T-helper 1 cell (primary cell): ENCODE measurements at regions not wholly inside any gene's neighbourhood (a gene's known extent, or its start where the extent isn't known, plus 50 kb on each side); places are given as distances from the start of the nearest gene placed in this dataset.
"Not testable (repeated sequence)": the region's sequence is repeated elsewhere in the genome, so short reads cannot be mapped to it uniquely, and the experiment has no call there.

Experiments
- DNase-seq, 5 donors: peaks; one replicate each; pipeline ENCODE4 v3.0.0-alpha.2; 2012 to 2020

DNA sequence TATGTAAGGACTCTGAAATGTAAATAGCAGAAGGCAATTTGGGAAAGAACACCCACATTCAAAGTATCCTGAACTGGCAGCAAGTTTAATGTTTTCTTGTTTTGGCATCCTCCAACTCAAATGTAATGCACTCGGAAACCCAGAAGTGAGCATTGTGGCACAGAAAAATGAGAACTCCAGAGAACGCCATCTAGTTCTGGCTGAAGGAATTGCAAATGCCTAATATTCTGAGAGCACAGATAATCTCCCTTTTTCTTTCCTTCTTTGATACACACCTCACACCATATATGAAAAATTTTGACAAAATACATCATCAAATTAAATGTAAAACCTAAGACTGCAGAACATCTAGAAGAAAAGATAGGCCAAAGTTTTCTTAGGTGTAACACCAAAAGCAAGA is 52.1 kb downstream of the PWWP3B start:
- no peak for DNase-seq

DNA sequence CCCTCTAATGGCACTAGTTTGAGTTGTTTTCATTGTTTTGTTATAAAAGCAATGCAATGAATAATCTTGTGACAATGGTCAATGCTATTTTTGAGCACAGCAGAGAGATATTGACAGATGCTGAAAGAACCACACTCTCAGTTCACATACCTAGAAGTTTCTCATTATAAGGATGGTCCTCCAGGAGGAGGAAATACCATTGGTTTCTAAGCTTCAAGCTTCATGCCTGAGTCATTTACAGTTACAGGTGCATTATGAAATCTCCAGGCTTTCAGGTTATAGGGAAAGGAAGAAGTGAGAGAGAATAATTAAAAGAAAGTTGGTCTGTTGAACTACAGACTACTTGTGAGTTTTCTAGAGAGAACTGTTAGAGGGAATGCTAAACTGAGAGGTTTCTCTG is 75.3 kb downstream of the PWWP3B start:
- DNase-seq: no peak

DNA sequence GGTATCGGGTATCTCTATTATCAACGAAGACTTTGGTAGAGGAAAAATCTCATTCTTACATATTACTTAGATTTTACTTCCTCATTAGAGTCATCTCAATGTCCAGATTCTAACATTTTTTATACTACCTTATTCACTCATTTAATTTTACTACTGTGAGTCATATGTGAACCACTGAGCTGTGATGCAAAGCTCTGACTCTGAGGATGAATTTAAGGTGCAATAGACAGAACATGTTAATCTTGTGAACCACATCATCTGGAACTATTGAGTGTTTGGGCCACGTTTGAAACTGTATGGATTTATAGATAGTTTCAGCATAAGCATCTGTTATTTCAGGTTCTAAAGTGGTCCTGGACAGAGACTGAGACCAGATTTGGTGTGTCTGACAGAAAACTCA is 78.4 kb downstream of the PWWP3B start:
- DNase-seq: no peak

DNA sequence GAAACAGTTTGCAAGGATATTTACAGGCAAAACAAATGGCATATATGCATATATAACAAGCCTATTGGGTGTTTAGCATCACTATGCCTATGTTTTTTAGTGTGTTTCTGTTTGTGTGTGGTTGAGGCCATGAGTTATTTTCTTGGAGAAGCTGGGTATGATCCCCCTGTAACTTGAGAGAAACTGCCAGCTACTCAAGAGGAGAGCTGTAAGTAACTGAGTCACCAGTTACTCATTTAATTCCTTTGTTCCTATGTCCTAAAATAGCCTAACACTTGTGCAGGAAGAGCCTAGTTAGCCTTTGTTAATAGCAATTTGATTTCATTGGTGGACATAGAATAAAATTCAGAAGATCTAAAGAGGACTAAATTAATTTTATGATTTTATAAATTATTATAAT is 79.1 kb downstream of the PWWP3B start:
- DNase-seq: no peak

DNA sequence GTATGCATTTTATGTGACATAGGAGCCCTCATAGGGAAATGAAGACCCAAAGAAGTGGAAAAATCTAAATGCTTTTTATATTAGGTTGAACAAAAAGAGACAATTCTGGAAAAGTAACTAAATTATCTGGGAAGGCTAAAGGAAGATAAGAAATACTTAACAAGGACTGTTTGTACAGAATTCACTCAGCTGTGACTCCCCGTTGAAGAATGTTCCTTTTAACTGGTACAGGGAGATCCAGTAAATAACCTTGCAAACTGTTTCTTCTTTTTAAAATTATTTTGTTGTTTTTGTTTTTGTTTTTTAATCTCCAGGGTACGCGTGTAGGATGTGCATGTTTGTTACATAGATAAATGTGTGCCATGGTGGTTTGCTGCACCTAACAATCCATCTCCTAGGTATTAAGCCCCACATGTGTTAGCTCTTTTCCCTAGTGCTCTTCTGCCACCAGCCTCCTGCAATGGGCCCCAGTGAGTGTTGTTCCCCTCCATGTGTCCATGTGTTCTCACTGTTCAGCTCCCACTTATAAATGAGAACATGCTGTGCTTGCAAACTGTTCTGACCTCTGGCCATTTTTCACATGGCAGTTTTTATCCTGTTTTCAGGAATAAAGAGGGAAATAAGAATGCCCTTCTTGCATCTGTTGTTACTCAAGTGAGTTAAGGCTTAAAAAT is 81.7 kb downstream of the PWWP3B start:
- DNase-seq: no peak

DNA sequence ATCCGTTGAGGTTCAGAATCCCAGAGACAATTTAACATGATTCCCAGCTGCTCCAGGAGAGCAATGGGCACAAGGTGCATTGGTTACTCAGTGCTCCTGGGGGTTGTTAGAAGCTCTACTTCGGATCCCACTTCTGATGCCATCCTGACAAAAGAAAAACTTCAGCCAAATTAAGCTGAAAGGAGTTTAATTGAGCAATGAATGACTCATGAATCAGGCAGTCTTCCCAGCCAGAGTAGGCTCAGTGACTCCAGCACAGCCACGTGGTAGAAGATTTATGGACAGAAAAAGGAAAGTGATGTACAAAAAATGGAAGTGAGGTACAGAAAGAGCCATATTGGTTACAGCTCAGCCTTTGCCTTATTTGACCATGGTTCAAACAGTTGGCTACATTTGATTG is 95.7 kb downstream of the PWWP3B start:
- no peak for DNase-seq

DNA sequence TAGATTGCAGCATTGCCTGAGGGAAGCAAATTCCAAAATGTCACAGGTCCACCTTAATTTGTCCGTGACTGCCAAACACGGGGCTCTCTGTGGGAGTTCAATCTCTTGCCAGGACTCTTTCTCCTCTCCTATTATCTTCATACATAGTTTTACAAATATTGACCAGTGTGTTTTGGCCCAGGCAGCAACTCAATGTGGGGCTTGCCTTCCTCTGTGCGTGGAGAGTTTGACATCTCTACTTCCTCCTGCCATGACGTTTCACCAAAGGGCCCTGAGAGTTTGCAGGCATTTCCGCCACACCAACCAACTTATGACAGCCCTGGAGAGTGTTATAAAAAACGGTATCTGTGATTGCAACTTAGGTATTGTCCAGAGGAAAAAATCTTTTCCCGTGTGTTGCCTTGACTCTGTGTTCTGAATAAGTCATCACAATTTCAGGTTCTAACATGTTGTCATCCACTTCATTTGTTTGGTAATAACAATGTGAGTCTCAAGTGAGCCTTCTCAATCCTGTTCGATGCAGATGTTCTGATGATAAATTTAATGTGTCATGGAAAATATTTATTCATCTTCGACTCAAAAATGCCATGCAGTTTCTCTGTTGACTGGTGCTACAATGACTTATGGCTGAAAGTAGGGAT is 106.0 kb downstream of the PWWP3B start:
- not testable (repeated sequence) for DNase-seq

DNA sequence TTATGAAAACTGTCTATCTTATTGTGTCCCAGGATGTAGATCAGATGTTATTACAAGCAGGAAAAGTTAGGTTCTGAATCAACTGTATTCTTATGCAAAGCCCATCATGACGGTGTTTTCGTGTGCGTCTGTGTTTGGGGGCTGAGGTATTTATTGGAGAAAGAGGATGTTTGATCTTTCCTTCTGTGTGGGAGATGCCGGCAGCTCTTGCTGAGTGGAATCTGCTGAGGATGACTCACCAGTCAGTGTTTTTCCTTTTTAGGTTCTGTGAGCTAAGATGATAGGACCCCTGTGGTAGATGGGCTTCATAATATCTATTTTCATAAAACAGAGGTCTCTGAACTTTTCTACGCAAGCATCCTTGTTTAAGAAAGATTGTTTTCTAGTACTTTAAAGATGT is 107.1 kb downstream of the PWWP3B start:
- DNase-seq: not testable (repeated sequence)

DNA sequence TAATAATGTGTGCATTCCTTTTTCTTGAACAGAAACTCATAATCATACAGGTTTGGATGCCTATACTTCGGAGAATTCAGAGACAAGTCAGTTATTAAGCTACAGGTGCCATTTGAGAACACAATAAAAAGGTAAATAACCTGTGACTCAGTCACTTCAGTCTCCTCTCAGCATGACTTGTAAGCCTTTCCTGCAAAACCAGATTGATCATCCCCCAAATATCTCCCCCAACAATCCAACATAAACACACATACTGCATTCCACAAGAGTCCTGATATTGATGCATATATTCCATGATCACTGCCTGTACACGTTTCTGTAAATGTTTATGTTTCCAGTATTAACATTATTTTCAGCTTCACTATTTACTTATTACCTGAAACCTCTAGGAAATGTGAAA is 110.8 kb downstream of the PWWP3B start:
- DNase-seq: no peak

DNA sequence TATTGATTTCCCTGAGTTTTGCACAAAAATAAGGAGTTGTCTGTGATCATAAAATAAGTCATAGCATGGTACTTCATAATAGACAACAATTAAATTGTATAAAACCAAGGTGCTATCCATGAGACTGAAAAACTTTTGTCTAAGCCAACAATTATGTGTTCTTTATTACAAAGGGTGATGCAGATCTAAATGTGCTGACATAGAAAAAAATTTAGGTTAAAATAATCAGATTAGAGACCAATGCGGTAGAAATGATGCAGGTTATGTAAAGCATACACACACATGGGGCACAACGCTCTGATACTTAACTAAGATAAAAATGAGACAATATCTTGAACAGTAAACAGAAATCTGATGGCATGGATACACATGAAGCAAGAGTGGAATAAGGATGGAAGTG is 113.3 kb downstream of the PWWP3B start:
- no peak for DNase-seq

DNA sequence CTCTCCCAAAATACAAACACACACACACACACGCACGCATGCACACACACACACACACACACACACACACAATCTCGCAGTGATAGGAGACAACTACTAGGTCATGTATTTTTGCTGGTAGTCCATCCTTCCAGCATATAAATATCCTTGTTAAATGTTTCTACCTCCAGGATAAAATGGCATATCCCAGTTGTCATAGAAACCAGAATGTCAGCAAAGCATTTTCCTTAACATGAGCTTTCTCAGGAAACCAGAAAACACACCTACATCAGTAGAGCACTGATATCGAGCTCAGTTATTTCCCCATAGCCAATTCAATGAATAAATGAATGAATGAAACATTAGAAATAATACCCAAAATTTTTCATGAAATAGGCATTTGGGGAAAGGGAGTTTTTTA is 115.7 kb downstream of the PWWP3B start:
- DNase-seq: no peak

DNA sequence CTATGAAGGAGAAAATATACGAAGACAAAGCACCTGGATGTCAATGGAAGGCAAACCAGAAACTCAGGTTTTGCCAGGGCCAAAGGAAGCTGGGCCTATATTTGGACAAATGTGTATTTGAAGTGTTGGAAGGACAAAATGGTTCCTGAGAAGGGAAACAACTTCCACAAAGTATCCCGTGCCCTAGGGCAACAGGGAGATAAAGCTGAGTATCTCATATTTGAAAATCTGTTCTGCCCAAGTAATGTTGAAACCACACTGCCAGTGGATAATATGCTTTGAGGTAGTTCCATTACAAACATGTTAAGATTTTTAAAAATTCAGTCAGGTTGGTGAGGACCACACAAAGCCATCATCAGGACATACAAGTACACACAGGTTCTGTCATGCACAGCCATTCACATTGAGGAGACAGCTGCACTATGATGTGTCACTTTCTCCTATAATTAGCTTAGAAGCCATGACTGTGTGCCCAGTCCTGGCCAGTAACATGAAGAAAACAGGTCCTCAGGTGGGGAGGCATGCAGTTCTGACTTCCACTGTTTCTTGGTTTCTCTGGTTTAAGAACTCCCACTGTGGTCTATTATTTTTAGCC is 116.4 kb downstream of the PWWP3B start:
- DNase-seq: no peak

DNA sequence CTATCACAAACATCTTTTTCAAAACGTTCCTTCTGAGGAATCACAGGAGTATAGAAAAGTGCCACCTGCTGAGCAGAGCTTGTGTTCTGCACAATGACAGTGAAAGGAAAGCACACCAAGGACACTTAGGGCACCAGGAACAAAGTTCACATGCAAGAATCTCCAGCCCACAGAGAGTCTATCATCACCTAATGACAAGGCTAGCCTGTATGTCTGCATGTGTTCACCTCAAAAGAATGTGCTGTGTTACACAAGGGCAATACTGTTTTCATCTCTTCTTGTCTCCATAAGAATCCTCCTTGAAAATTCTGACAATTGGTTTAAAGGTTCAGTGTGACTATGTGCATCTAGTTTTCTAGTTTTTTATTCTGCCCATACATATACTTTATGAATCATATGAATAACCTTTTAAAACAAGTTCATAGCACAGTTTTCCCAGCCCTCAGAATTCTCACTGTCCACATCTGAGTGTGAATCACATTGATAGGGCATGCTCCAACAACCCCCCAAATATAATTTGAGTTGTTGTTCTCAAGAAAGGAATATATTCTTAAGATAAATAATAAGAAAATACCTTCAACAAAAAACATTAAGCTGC is 118.0 kb downstream of the PWWP3B start:
- no peak for DNase-seq

DNA sequence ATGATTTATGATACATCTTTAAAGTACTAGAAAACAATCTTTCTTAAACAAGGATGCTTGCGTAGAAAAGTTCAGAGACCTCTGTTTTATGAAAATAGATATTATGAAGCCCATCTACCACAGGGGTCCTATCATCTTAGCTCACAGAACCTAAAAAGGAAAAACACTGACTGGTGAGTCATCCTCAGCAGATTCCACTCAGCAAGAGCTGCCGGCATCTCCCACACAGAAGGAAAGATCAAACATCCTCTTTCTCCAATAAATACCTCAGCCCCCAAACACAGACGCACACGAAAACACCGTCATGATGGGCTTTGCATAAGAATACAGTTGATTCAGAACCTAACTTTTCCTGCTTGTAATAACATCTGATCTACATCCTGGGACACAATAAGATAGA is 122.7 kb downstream of the PWWP3B start:
- not testable (repeated sequence) for DNase-seq

DNA sequence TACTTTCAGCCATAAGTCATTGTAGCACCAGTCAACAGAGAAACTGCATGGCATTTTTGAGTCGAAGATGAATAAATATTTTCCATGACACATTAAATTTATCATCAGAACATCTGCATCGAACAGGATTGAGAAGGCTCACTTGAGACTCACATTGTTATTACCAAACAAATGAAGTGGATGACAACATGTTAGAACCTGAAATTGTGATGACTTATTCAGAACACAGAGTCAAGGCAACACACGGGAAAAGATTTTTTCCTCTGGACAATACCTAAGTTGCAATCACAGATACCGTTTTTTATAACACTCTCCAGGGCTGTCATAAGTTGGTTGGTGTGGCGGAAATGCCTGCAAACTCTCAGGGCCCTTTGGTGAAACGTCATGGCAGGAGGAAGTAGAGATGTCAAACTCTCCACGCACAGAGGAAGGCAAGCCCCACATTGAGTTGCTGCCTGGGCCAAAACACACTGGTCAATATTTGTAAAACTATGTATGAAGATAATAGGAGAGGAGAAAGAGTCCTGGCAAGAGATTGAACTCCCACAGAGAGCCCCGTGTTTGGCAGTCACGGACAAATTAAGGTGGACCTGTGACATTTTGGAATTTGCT is 123.8 kb downstream of the PWWP3B start:
- DNase-seq: not testable (repeated sequence)

DNA sequence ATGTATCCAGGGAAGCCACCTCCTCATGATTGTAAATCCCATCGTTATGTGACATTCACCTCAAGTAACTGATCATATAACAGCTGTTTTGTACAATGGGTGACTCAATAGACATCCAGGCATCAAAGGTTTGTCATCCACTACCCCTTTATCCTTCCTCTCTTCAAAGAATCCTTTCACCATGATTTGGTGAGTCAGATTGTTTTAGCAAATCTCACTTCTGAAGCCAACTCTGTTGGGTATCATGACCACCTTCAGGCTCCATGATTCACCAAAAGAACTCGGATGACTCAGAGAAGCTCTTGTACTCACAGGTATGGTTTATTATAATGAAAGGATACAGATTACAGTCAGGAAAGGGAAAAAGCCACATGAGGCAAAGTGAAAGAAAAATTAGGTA is 132.1 kb downstream of the PWWP3B start:
- no peak for DNase-seq

DNA sequence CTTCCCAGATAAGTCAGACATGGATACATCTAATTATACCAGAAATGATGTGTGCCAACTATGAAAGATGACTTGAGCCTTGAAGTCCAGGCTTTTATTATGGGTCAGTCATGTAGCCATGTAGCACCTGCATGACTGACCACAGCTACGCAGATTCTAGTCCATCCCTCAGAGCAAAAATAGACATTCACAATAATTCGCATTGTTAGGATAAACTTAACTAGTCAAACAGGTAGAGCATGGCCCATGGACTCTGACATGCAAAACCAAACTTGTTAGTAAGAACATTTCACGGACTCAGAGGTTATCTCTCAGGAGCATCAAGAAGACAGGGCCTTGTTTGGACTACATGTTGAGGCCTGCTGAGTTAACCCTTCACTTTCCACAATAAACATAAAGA is 132.6 kb downstream of the PWWP3B start:
- no peak for DNase-seq

DNA sequence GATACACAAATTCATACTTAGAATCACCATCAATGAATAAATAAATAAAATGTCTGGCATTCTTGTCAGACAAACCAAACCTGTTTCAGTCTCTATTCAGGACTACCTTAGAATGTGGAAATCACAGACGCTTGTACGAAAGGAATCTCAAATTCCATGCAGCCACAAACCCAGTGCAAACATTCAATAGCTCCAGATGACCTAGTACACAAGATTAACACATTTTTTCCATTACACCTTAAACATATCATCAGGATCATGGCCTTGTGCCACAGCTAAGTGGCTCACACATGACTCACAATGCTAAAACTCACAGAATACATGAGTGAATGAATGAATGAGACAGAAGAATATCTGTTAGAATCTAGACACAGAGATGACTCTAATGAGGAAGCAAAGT is 134.2 kb downstream of the PWWP3B start:
- DNase-seq: no peak

DNA sequence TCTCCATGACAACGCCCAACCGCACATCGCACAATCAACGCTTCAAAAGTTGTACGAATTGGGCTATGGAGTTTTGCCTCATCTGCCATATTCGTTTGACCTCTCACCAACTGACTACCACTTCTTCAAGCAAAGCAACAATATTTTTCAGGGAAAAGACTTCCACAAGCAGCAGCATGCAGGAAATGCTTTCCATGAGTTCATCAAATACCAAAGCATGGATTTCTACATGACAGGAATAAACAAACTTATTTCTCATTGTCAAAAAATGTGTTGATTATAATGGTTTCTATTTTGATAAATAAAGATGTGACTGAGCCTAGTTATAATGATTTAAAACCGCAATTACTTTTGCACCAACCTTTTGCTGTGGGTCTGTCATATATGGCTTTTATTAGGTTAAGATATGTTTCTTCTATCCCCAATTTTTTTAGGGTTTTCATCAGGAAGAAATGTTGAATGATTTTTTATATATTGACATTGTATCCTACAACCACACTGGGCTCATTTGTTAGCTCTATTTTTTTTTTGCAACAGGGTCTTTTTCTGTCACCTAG is 138.4 kb downstream of the PWWP3B start:
- DNase-seq: no peak

DNA sequence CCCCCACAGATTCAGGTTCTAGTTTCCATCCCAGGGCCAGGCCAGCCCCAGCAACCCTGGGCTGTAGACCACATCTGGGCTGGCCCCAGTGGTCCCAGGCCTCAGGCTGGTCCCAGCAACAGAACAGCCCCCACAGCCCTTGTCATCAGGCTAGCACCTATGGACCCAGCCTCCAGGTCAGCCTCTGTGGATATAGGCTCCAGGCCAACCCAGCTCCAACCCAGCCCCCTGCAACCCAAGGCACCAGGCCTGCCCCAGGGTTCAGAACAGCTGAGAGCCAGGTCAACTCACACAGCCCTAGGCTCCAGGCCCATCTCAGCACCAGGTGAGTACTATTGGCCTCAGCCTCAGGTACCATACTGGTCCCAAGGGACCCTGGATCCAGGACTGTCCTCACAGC is 155.3 kb downstream of the PWWP3B start:
- DNase-seq: no peak

DNA sequence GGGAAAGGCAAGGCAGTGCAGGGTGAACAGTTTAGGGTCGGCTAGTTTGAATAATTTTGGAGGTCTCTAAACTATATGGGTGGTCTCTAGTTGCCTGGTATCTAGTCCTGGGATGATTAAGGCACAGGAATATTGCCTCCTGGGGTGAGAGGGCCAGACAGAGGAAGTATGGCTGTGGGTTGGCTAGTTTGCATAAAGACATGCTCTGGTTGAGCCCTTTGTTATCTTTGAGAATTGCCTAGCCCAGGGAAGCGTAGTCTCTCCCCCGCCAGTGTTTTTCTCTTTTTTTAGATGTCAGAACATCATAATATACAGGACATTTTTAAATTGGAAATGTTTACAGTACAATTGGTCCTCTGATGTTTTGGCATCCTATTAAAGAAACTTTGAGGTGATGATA is 163.5 kb downstream of the PWWP3B start:
- no peak for DNase-seq

DNA sequence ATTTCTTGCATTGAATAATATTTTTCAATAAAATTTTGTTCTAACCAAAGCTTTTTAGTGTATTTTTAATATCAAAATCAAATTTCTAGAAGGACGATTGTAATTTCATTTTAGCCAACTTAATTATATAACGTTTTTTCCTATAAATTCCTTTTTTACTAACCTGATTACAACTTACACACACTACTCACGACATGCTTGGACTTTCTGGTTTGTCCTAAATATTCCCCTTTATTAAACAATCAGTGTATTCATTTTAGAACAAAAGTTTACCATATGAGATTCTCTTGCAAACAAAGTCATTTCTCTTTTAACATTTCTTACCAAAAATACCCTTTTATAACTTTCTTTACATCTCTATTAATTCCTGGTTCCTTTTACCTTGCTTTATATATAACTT is 173.7 kb downstream of the PWWP3B start:
- no peak for DNase-seq

DNA sequence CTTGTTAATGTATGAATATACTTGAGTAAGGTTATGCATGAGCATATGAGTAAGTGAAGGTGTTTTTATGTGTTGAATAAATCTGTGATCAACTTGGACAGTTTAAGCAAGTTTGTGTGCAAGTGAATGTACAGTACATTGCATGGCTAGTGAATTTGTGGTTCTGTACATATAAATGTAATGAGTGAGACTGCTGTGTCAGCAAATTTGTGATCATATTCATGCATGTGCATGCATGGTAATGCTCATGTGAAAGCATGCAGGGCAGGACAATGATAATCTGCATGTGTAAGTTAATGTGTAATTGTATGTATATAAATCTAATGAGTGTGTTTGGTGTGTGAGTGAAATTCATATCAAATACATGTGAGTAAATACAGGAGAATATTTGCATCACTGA is 188.5 kb downstream of the PWWP3B start:
- DNase-seq: no peak
